Tibial nerve (tissue), 4 donors: ENCODE measurements at regions not wholly inside any gene's neighbourhood (a gene's known extent, or its start where the extent isn't known, plus 50 kb on each side); places are given as distances from the start of the nearest gene placed in this dataset.
"Not testable (repeated sequence)": the region's sequence is repeated elsewhere in the genome, so short reads cannot be mapped to it uniquely, and the experiment has no call there.

Experiments used
- DNase-seq, 2 donors: peaks; one replicate each; pipeline ENCODE4 v3.0.0-alpha.2; 2019; ENCODE audit warnings: low spot score in 2 of 2
- H3K27ac ChIP-seq, 4 donors: fragments of 200-600 bp; sonication (generic) in 3 of 4; one replicate each; pipeline ENCODE4 v1.5.1; 2017 to 2019; ENCODE audit warnings: mild to moderate bottlenecking in 1 of 4
- H3K27me3 ChIP-seq, 2 donors: fragments of 200-600 bp; sonication (generic) in 1 of 2; one replicate each; pipeline versions ENCODE4 v1.5.1 to v1.6.0; 2017 to 2019
- H3K36me3 ChIP-seq, 3 donors: fragments of 200-600 bp; sonication (generic); one replicate each; pipeline ENCODE4 v1.5.1; 2018 to 2019
- H3K4me1 ChIP-seq, 4 donors: fragments of 200-600 bp; sonication (generic) in 3 of 4; one replicate each; pipeline ENCODE4 v1.5.1; 2017 to 2019
- H3K4me3 ChIP-seq, 4 donors: fragments of 200-600 bp; sonication (generic) in 3 of 4; one replicate each; pipeline ENCODE4 v1.5.1; 2017 to 2019; ENCODE audit warnings: mild to moderate bottlenecking in 1 of 4, moderate library complexity in 1 of 4
- H3K9me3 ChIP-seq, 4 donors: fragments of 200-600 bp; sonication (generic) in 3 of 4; one replicate each; pipeline ENCODE4 v1.5.1; 2017 to 2019
- CTCF ChIP-seq, 5 experiments: fragments of 200-600 bp in 3 of 5; fragments of 450-650 bp in 2 of 5; sonication (generic) in 3 of 5; IDR thresholded peaks; one replicate each; pipeline ENCODE4 v1.5.1; 2016 to 2019; ENCODE audit warnings: antibody characterized with exemption in 5 of 5, mild to moderate bottlenecking in 3 of 5, moderate library complexity in 2 of 5
- EP300 ChIP-seq, 2 donors: sonication (generic); formaldehyde crosslinking; IDR thresholded peaks; one replicate each; pipeline ENCODE4 v1.6.1; 2017; ENCODE audit warnings: antibody characterized with exemption in 2 of 2, mild to moderate bottlenecking in 1 of 2
- POLR2A ChIP-seq, 2 donors: fragments of 450-650 bp; IDR thresholded peaks; one replicate each; pipeline ENCODE4 v1.6.1; 2017; ENCODE audit warnings: antibody characterized with exemption in 2 of 2, mild to moderate bottlenecking in 2 of 2, moderate library complexity in 2 of 2
- WGBS, 2 donors: methylation state at CpG; one replicate each; pipeline ENCODE4 v1.1.5; 2018; 5-methylcytosine and 5-hydroxymethylcytosine counted together

- H3K27me3 ChIP-seq = no peaks in the 10 kb centered on the region
- H3K27ac ChIP-seq = no peak overlapping the region
- 77 to 78% methylated on average over 2 of the region's 2 CpGs for WGBS, 2 donors
- TF ChIP-seq EP300 (IDR thresholded peaks at IDR 0.05) = no peak
- TF ChIP-seq POLR2A (IDR thresholded peaks at IDR 0.05) = no peak
- no peak for TF ChIP-seq CTCF (IDR thresholded peaks at IDR 0.05)
- no peaks in the 10 kb centered on the region for H3K36me3 ChIP-seq
- no peak overlapping the region for H3K4me3 ChIP-seq
- H3K9me3 ChIP-seq = peaks cover 0 to 11% (median 0%) of the 10 kb centered on the region in 4 donors
- no peaks in the 10 kb centered on the region for H3K4me1 ChIP-seq
- DNase-seq = no peak
Observed at GRCh38 chr15:66993090-66993489, 72.3 kb upstream of the SMAD3 start.

GRCh38 chr15:66993874-66994696 is 71.3 kb upstream of the SMAD3 start:
- 74 to 75% methylated on average over 12 of the region's 12 CpGs for WGBS, 2 donors

GRCh38 chr15:66994927-66995656 is 70.3 kb upstream of the SMAD3 start:
- WGBS, 2 donors = 85 to 87% methylated on average over 7 of the region's 7 CpGs
- Histone ChIP-seq H3K4me1 (no peaks in the 10 kb centered on the region), H3K9me3 (no peaks in the 10 kb centered on the region), H3K36me3 (no peaks in the 10 kb centered on the region), H3K4me3 (no peak overlapping the region), H3K27ac (no peak overlapping the region), H3K27me3 (no peaks in the 10 kb centered on the region)
- TF ChIP-seq CTCF (IDR thresholded peaks at IDR 0.05) (no peak), EP300 (IDR thresholded peaks at IDR 0.05) (no peak), POLR2A (IDR thresholded peaks at IDR 0.05) (no peak)
- no peak for DNase-seq

More at GRCh38 chr15:66993874-66994696, 71.3 kb upstream of the SMAD3 start:
- Histone ChIP-seq H3K4me1 (no peaks in the 10 kb centered on the region), H3K4me3 (no peak overlapping the region), H3K27me3 (no peaks in the 10 kb centered on the region), H3K27ac (no peak overlapping the region), H3K9me3 (peaks cover 0 to 7% (median 0%) of the 10 kb centered on the region in 4 donors), H3K36me3 (no peaks in the 10 kb centered on the region)
- TF ChIP-seq CTCF (IDR thresholded peaks at IDR 0.05) (no peak), EP300 (IDR thresholded peaks at IDR 0.05) (no peak), POLR2A (IDR thresholded peaks at IDR 0.05) (no peak)
- no peak for DNase-seq

GRCh38 chr15:66996094-66996493 is 69.3 kb upstream of the SMAD3 start:
- Histone ChIP-seq H3K27ac (no peak overlapping the region), H3K27me3 (no peaks in the 10 kb centered on the region), H3K4me1 (no peaks in the 10 kb centered on the region), H3K36me3 (no peaks in the 10 kb centered on the region), H3K9me3 (no peaks in the 10 kb centered on the region), H3K4me3 (no peak overlapping the region)
- no peak for TF ChIP-seq CTCF (IDR thresholded peaks at IDR 0.05)
- no peak for TF ChIP-seq POLR2A (IDR thresholded peaks at IDR 0.05)
- TF ChIP-seq EP300 (IDR thresholded peaks at IDR 0.05) = no peak
- 82 to 87% methylated on average over 2 of the region's 2 CpGs for WGBS, 2 donors
- no peak for DNase-seq

GRCh38 chr15:66997212-66997611 is 68.2 kb upstream of the SMAD3 start:
- Histone ChIP-seq H3K4me1 (no peaks in the 10 kb centered on the region), H3K36me3 (no peaks in the 10 kb centered on the region), H3K27ac (no peak overlapping the region), H3K27me3 (no peaks in the 10 kb centered on the region), H3K4me3 (no peak overlapping the region), H3K9me3 (no peaks in the 10 kb centered on the region)
- TF ChIP-seq POLR2A (IDR thresholded peaks at IDR 0.05) (no peak), CTCF (IDR thresholded peaks at IDR 0.05) (no peak), EP300 (IDR thresholded peaks at IDR 0.05) (no peak)
- DNase-seq = no peak
- WGBS, 2 donors = 42 to 43% methylated on average over 3 of the region's 3 CpGs

- not testable (repeated sequence) for H3K36me3 ChIP-seq, H3K27ac ChIP-seq, H3K4me3 ChIP-seq, DNase-seq, H3K27me3 ChIP-seq, H3K4me1 ChIP-seq, H3K9me3 ChIP-seq
- WGBS, 2 donors = 97 to 98% methylated on average over 1 of the region's 1 CpG
Observed at GRCh38 chr15:66998234-66998633, 67.2 kb upstream of the SMAD3 start.
